SK-N-SH (cell line): ENCODE measurements at regions not wholly inside any gene's neighbourhood (a gene's known extent, or its start where the extent isn't known, plus 50 kb on each side); places are given as distances from the start of the nearest gene placed in this dataset.
A peak's percentile ranks its signal among the peaks of the same experiment; 100 is the strongest.

ENCODE experiments used
- CTCF ChIA-PET: fragments of 300-600, 350-600 bp; formaldehyde crosslinking; extraction: SDS; loops from one replicate; lab custom pipeline; 2021; lab: Yijun Ruan, JAX
- POLR2A ChIA-PET: fragments of 350-600 bp; sonication (Branson Sonifier 250); formaldehyde crosslinking; extraction: SDS; loops from one replicate; lab custom pipeline; 2020; ENCODE audit warnings: antibody characterized with exemption, inconsistent platforms; lab: Yijun Ruan, JAX
- DNase-seq: peaks from one replicate; pipeline ENCODE4 v3.0.0; 2012
- H2AFZ ChIP-seq: fragments of 200-600 bp; sonication (generic); 2 replicates; pipeline ENCODE4 v1.8.1; 2016; ENCODE audit warnings: antibody characterized with exemption, mild to moderate bottlenecking, low read depth
- H3F3A ChIP-seq: fragments of 200-600 bp; sonication (generic); replicated peaks from 2 replicates; pipeline ENCODE3; 2016; ENCODE audit warnings: antibody characterized with exemption, mild to moderate bottlenecking; ENCODE audit not compliant: insufficient read depth
- H3K27ac ChIP-seq, 2 experiments: fragments of 200-500 bp in 1 of 2; fragments of 200-600 bp in 1 of 2; sonication (Bioruptor generic) in 1 of 2; sonication (generic), shearing (Covaris generic) in 1 of 2; 2 replicates each; pipeline versions ENCODE4 v1.5.1 to v1.6.1; 2014 to 2016; ENCODE audit warnings: low read depth in 2 of 2, inconsistent platforms in 1 of 2, low read length in 1 of 2, mild to moderate bottlenecking in 1 of 2, mixed read lengths in 1 of 2
- H3K27me3 ChIP-seq: fragments of 200-600 bp; sonication (generic), shearing (Covaris generic); 2 replicates; pipeline ENCODE4 v1.6.1; 2016; ENCODE audit warnings: mixed run types; ENCODE audit not compliant: insufficient read depth
- H3K36me3 ChIP-seq, 2 experiments: fragments of 200-500 bp in 1 of 2; fragments of 200-600 bp in 1 of 2; sonication (Bioruptor generic) in 1 of 2; sonication (generic) in 1 of 2; replicated peaks in 1 of 2; 2 replicates each; pipeline versions ENCODE3 to v1.5.1; 2014 to 2016; ENCODE audit warnings: low read length in 1 of 2, mild to moderate bottlenecking in 1 of 2; ENCODE audit not compliant: insufficient read depth in 2 of 2, control insufficient read depth in 1 of 2
- H3K4me1 ChIP-seq, 2 experiments: fragments of 200-500 bp in 1 of 2; fragments of 200-600 bp in 1 of 2; sonication (Bioruptor generic) in 1 of 2; sonication (generic), shearing (Covaris generic) in 1 of 2; 2 replicates each; pipeline versions ENCODE4 v1.5.1 to v1.6.1; 2014 to 2016; ENCODE audit warnings: low read depth in 1 of 2, low read length in 1 of 2, mixed run types in 1 of 2; ENCODE audit not compliant: insufficient read depth in 2 of 2, control insufficient read depth in 1 of 2
- H3K4me2 ChIP-seq: fragments of 200-600 bp; sonication (generic), shearing (Covaris generic); 2 replicates; pipeline ENCODE4 v1.6.1; 2017; ENCODE audit warnings: mixed run types
- H3K4me3 ChIP-seq, 2 experiments: fragments of 200-500 bp in 1 of 2; fragments of 200-600 bp in 1 of 2; sonication (Bioruptor generic) in 1 of 2; sonication (generic), shearing (Covaris generic) in 1 of 2; 2 replicates each; pipeline versions ENCODE4 v1.5.1 to v1.8.1; 2014 to 2016; ENCODE audit warnings: low read depth in 2 of 2, inconsistent platforms in 1 of 2, low read length in 1 of 2, mild to moderate bottlenecking in 1 of 2, mixed read lengths in 1 of 2, moderate library complexity in 1 of 2
- H3K79me2 ChIP-seq: fragments of 200-600 bp; sonication (generic); 2 replicates; pipeline ENCODE4 v1.8.1; 2017; ENCODE audit warnings: mild to moderate bottlenecking; ENCODE audit not compliant: insufficient read depth
- H3K9ac ChIP-seq: fragments of 200-600 bp; sonication (generic); 2 replicates; pipeline ENCODE4 v1.6.1; 2017; ENCODE audit warnings: mixed run types
- H3K9me2 ChIP-seq: fragments of 200-600 bp; sonication (generic); 2 replicates; pipeline ENCODE4 v1.6.1; 2017; ENCODE audit warnings: mixed run types
- H3K9me3 ChIP-seq: fragments of 200-600 bp; sonication (generic); 2 replicates; pipeline ENCODE4 v1.6.1; 2017; ENCODE audit warnings: mixed run types, mild to moderate bottlenecking, moderate library complexity
- H4K20me1 ChIP-seq: fragments of 200-600 bp; sonication (generic); 2 replicates; pipeline ENCODE4 v1.6.1; 2017; ENCODE audit warnings: mild to moderate bottlenecking, mixed run types; ENCODE audit not compliant: insufficient read depth
- CHD2 ChIP-seq: fragments of 150-350 bp; IDR thresholded peaks from 2 replicates; pipeline ENCODE4 v1.6.1; 2018; ENCODE audit warnings: low read length; ENCODE audit not compliant: partially characterized antibody
- CTCF ChIP-seq: fragments of 200-600 bp; sonication (generic); IDR thresholded peaks from 2 replicates; pipeline ENCODE4 v1.6.1; 2017; ENCODE audit warnings: antibody characterized with exemption, mild to moderate bottlenecking, moderate library complexity
- ELF1 ChIP-seq: IDR thresholded peaks from 2 replicates; pipeline ENCODE4 v1.4.0; 2012
- FOXJ3 ChIP-seq: sonication (generic); formaldehyde crosslinking; IDR thresholded peaks from 2 replicates; pipeline ENCODE4 v1.5.1; 2020; ENCODE audit warnings: mild to moderate bottlenecking, missing genetic modification reagents
- FOXM1 ChIP-seq: IDR thresholded peaks from 2 replicates; pipeline ENCODE4 v1.4.0; 2012; ENCODE audit warnings: low read depth, mild to moderate bottlenecking
- IRF3 ChIP-seq: fragments of 150-350 bp; IDR thresholded peaks from 2 replicates; pipeline ENCODE4 v1.6.1; 2016; ENCODE audit warnings: mild to moderate bottlenecking, low read depth, low read length
- MXI1 ChIP-seq: IDR thresholded peaks from 2 replicates; pipeline ENCODE4 v1.6.1; 2012; ENCODE audit warnings: mild to moderate bottlenecking, low read depth, low read length, improper control_type of control experiment
- NFIC ChIP-seq: IDR thresholded peaks from 2 replicates; pipeline ENCODE4 v1.4.0; 2012; ENCODE audit warnings: borderline replicate concordance
- NRF1 ChIP-seq: IDR thresholded peaks from 2 replicates; pipeline ENCODE4 v1.6.1; 2012; ENCODE audit warnings: low read depth, mild to moderate bottlenecking, low read length
- POLR2AphosphoS5 ChIP-seq: IDR thresholded peaks from 2 replicates; pipeline ENCODE4 v1.6.1; 2012; ENCODE audit warnings: low read depth, low read length
- RAD21 ChIP-seq: IDR thresholded peaks from 2 replicates; pipeline ENCODE4 v1.6.1; 2012; ENCODE audit warnings: mild to moderate bottlenecking, low read length
- RCOR1 ChIP-seq: fragments of 150-350 bp; IDR thresholded peaks from 2 replicates; pipeline ENCODE4 v1.6.1; 2017; ENCODE audit warnings: antibody characterized with exemption, low read length
- RFX5 ChIP-seq: IDR thresholded peaks from 2 replicates; pipeline ENCODE4 v1.6.1; 2012; ENCODE audit warnings: mild to moderate bottlenecking, improper control_type of control experiment, low read length
- RXRA ChIP-seq: IDR thresholded peaks from 2 replicates; pipeline ENCODE4 v1.4.0; 2012; ENCODE audit warnings: low read depth, mild to moderate bottlenecking, borderline replicate concordance
- SIN3A ChIP-seq: IDR thresholded peaks from 2 replicates; pipeline ENCODE4 v1.6.1; 2012; ENCODE audit warnings: low read depth, mild to moderate bottlenecking, low read length, moderate library complexity, borderline replicate concordance
- SMC3 ChIP-seq: IDR thresholded peaks from 2 replicates; pipeline ENCODE4 v1.6.1; 2012; ENCODE audit warnings: low read depth, low read length, improper control_type of control experiment
- TEAD4 ChIP-seq: IDR thresholded peaks from 2 replicates; pipeline ENCODE4 v1.4.0; 2012; ENCODE audit warnings: mild to moderate bottlenecking, borderline replicate concordance; ENCODE audit not compliant: insufficient read depth
- YY1 ChIP-seq: IDR thresholded peaks from 2 replicates; pipeline ENCODE4 v1.4.0; 2012; ENCODE audit warnings: low read depth, mild to moderate bottlenecking
- WGBS: methylation state at CpG from one replicate; pipeline ENCODE4 v1.1.6; 2017; ENCODE audit warnings: low lambda C conversion rate; 5-methylcytosine and 5-hydroxymethylcytosine counted together

GRCh38 chrX:45952030-45952429, 593.2 kb downstream of the ZNF674 start:
- no peak overlapping the region for H2AFZ ChIP-seq
- no peaks in the 10 kb centered on the region for H3F3A ChIP-seq
- H3K9me2 ChIP-seq: no peaks in the 10 kb centered on the region
- H3K9ac ChIP-seq: no peak overlapping the region
- H3K4me1 ChIP-seq: no peaks in the 10 kb centered on the region
- no peaks in the 10 kb centered on the region for H4K20me1 ChIP-seq
- no peak overlapping the region for H3K27ac ChIP-seq
- POLR2A ChIA-PET: no interaction called here
- peak; percentile 14; the same call in 1 of the 2 replicates for TF ChIP-seq CTCF
- TF ChIP-seq NFIC: no peak
- TF ChIP-seq, all 33 proteins: peak for 1
- WGBS: 2% methylated on average over 2 of the region's 2 CpGs
- no peaks in the 10 kb centered on the region for H3K9me3 ChIP-seq
- no peaks in the 10 kb centered on the region for H3K36me3 ChIP-seq
- H3K27me3 ChIP-seq: no peaks in the 10 kb centered on the region; the same call in 1 of the 2 replicates
- H3K79me2 ChIP-seq: no peaks in the 10 kb centered on the region
- H3K4me2 ChIP-seq: no peak overlapping the region
- no peak overlapping the region for H3K4me3 ChIP-seq
- no peak for DNase-seq
- CTCF ChIA-PET: no interaction called here

GRCh38 chrX:45935408-45935807, 609.8 kb downstream of the ZNF674 start:
- POLR2A ChIA-PET: no interaction called here
- TF ChIP-seq SIN3A: no peak

GRCh38 chrX:45912316-45912715, 632.9 kb downstream of the ZNF674 start:
- Histone ChIP-seq H3K4me2 (no peak overlapping the region), H3K27me3 (peaks cover 43% of the 10 kb centered on the region; the same call in 1 of the 2 replicates), H3F3A (no peaks in the 10 kb centered on the region), H2AFZ (no peak overlapping the region), H3K9me2 (no peaks in the 10 kb centered on the region), H3K36me3 (no peaks in the 10 kb centered on the region), H3K9ac (no peak overlapping the region), H3K4me3 (no peak overlapping the region), H4K20me1 (no peaks in the 10 kb centered on the region), H3K27ac (no peak overlapping the region), H3K9me3 (no peaks in the 10 kb centered on the region), H3K79me2 (no peaks in the 10 kb centered on the region), H3K4me1 (no peaks in the 10 kb centered on the region)
- WGBS: 16% methylated on average over 3 of the region's 3 CpGs
- POLR2A ChIA-PET: no interaction called here
- CTCF ChIA-PET: no interaction called here
- TF ChIP-seq POLR2AphosphoS5 (no peak), SMC3 (no peak), IRF3 (no peak), CHD2 (no peak), RFX5 (no peak), TEAD4 (no peak), NFIC (no peak), FOXJ3 (no peak), RXRA (no peak), SIN3A (no peak), RAD21 (no peak), YY1 (no peak), RCOR1 (no peak), FOXM1 (no peak), MXI1 (no peak), ELF1 (no peak), NRF1 (no peak)
- DNase-seq: no peak

More at GRCh38 chrX:45935408-45935807, 609.8 kb downstream of the ZNF674 start:
- DNase-seq: no peak
- H3K9me2 ChIP-seq: no peaks in the 10 kb centered on the region
- no peak overlapping the region for H3K9ac ChIP-seq
- H3K4me1 ChIP-seq: no peaks in the 10 kb centered on the region
- H3K79me2 ChIP-seq: no peaks in the 10 kb centered on the region
- H3K36me3 ChIP-seq: no peaks in the 10 kb centered on the region
- CTCF ChIA-PET: no interaction called here
- H3F3A ChIP-seq: no peaks in the 10 kb centered on the region
- H3K4me3 ChIP-seq: no peak overlapping the region
- H4K20me1 ChIP-seq: no peaks in the 10 kb centered on the region
- H3K9me3 ChIP-seq: no peaks in the 10 kb centered on the region
- H3K4me2 ChIP-seq: no peak overlapping the region
- peaks cover 24% of the 10 kb centered on the region; the same call in 1 of the 2 replicates for H3K27me3 ChIP-seq
- H2AFZ ChIP-seq: no peak overlapping the region
- H3K27ac ChIP-seq: no peak overlapping the region
